SK-N-SH (cell line): ENCODE measurements at regions not wholly inside any gene's neighbourhood (a gene's known extent, or its start where the extent isn't known, plus 50 kb on each side); places are given as distances from the start of the nearest gene placed in this dataset.

Experiments
- CTCF ChIA-PET: fragments of 300-600, 350-600 bp; formaldehyde crosslinking; extraction: SDS; loops from one replicate; lab custom pipeline; 2021; lab: Yijun Ruan, JAX
- POLR2A ChIA-PET: fragments of 350-600 bp; sonication (Branson Sonifier 250); formaldehyde crosslinking; extraction: SDS; loops from one replicate; lab custom pipeline; 2020; ENCODE audit warnings: antibody characterized with exemption, inconsistent platforms; lab: Yijun Ruan, JAX
- DNase-seq: peaks from one replicate; pipeline ENCODE4 v3.0.0; 2012
- H2AFZ ChIP-seq: fragments of 200-600 bp; sonication (generic); 2 replicates; pipeline ENCODE4 v1.8.1; 2016; ENCODE audit warnings: antibody characterized with exemption, mild to moderate bottlenecking, low read depth
- H3F3A ChIP-seq: fragments of 200-600 bp; sonication (generic); replicated peaks from 2 replicates; pipeline ENCODE3; 2016; ENCODE audit warnings: antibody characterized with exemption, mild to moderate bottlenecking; ENCODE audit not compliant: insufficient read depth
- H3K27ac ChIP-seq, 2 experiments: fragments of 200-500 bp in 1 of 2; fragments of 200-600 bp in 1 of 2; sonication (Bioruptor generic) in 1 of 2; sonication (generic), shearing (Covaris generic) in 1 of 2; 2 replicates each; pipeline versions ENCODE4 v1.5.1 to v1.6.1; 2014 to 2016; ENCODE audit warnings: low read depth in 2 of 2, inconsistent platforms in 1 of 2, low read length in 1 of 2, mild to moderate bottlenecking in 1 of 2, mixed read lengths in 1 of 2
- H3K27me3 ChIP-seq: fragments of 200-600 bp; sonication (generic), shearing (Covaris generic); 2 replicates; pipeline ENCODE4 v1.6.1; 2016; ENCODE audit warnings: mixed run types; ENCODE audit not compliant: insufficient read depth
- H3K36me3 ChIP-seq, 2 experiments: fragments of 200-500 bp in 1 of 2; fragments of 200-600 bp in 1 of 2; sonication (Bioruptor generic) in 1 of 2; sonication (generic) in 1 of 2; replicated peaks in 1 of 2; 2 replicates each; pipeline versions ENCODE3 to v1.5.1; 2014 to 2016; ENCODE audit warnings: low read length in 1 of 2, mild to moderate bottlenecking in 1 of 2; ENCODE audit not compliant: insufficient read depth in 2 of 2, control insufficient read depth in 1 of 2
- H3K4me1 ChIP-seq, 2 experiments: fragments of 200-500 bp in 1 of 2; fragments of 200-600 bp in 1 of 2; sonication (Bioruptor generic) in 1 of 2; sonication (generic), shearing (Covaris generic) in 1 of 2; 2 replicates each; pipeline versions ENCODE4 v1.5.1 to v1.6.1; 2014 to 2016; ENCODE audit warnings: low read depth in 1 of 2, low read length in 1 of 2, mixed run types in 1 of 2; ENCODE audit not compliant: insufficient read depth in 2 of 2, control insufficient read depth in 1 of 2
- H3K4me2 ChIP-seq: fragments of 200-600 bp; sonication (generic), shearing (Covaris generic); 2 replicates; pipeline ENCODE4 v1.6.1; 2017; ENCODE audit warnings: mixed run types
- H3K4me3 ChIP-seq, 2 experiments: fragments of 200-500 bp in 1 of 2; fragments of 200-600 bp in 1 of 2; sonication (Bioruptor generic) in 1 of 2; sonication (generic), shearing (Covaris generic) in 1 of 2; 2 replicates each; pipeline versions ENCODE4 v1.5.1 to v1.8.1; 2014 to 2016; ENCODE audit warnings: low read depth in 2 of 2, inconsistent platforms in 1 of 2, low read length in 1 of 2, mild to moderate bottlenecking in 1 of 2, mixed read lengths in 1 of 2, moderate library complexity in 1 of 2
- H3K79me2 ChIP-seq: fragments of 200-600 bp; sonication (generic); 2 replicates; pipeline ENCODE4 v1.8.1; 2017; ENCODE audit warnings: mild to moderate bottlenecking; ENCODE audit not compliant: insufficient read depth
- H3K9ac ChIP-seq: fragments of 200-600 bp; sonication (generic); 2 replicates; pipeline ENCODE4 v1.6.1; 2017; ENCODE audit warnings: mixed run types
- H3K9me2 ChIP-seq: fragments of 200-600 bp; sonication (generic); 2 replicates; pipeline ENCODE4 v1.6.1; 2017; ENCODE audit warnings: mixed run types
- H3K9me3 ChIP-seq: fragments of 200-600 bp; sonication (generic); 2 replicates; pipeline ENCODE4 v1.6.1; 2017; ENCODE audit warnings: mixed run types, mild to moderate bottlenecking, moderate library complexity
- H4K20me1 ChIP-seq: fragments of 200-600 bp; sonication (generic); 2 replicates; pipeline ENCODE4 v1.6.1; 2017; ENCODE audit warnings: mild to moderate bottlenecking, mixed run types; ENCODE audit not compliant: insufficient read depth
- CHD2 ChIP-seq: fragments of 150-350 bp; IDR thresholded peaks from 2 replicates; pipeline ENCODE4 v1.6.1; 2018; ENCODE audit warnings: low read length; ENCODE audit not compliant: partially characterized antibody
- CTCF ChIP-seq: fragments of 200-600 bp; sonication (generic); IDR thresholded peaks from 2 replicates; pipeline ENCODE4 v1.6.1; 2017; ENCODE audit warnings: antibody characterized with exemption, mild to moderate bottlenecking, moderate library complexity
- EP300 ChIP-seq, 2 experiments: IDR thresholded peaks; 2 replicates each; pipeline versions ENCODE4 v1.4.0 to v1.6.1; 2012; ENCODE audit warnings: borderline replicate concordance in 1 of 2, low read depth in 1 of 2, low read length in 1 of 2
- GATA2 ChIP-seq: sonication (generic); formaldehyde crosslinking; IDR thresholded peaks from 2 replicates; pipeline ENCODE4 v1.5.0; 2020; ENCODE audit warnings: mild to moderate bottlenecking, missing genetic modification reagents
- JUND ChIP-seq: IDR thresholded peaks from 2 replicates; pipeline ENCODE4 v1.4.0; 2012
- MAX ChIP-seq: IDR thresholded peaks from 2 replicates; pipeline ENCODE4 v1.4.0; 2012; ENCODE audit warnings: low read depth
- MXI1 ChIP-seq: IDR thresholded peaks from 2 replicates; pipeline ENCODE4 v1.6.1; 2012; ENCODE audit warnings: mild to moderate bottlenecking, low read depth, low read length, improper control_type of control experiment
- PBX3 ChIP-seq: IDR thresholded peaks from 2 replicates; pipeline ENCODE4; 2012
- RFX5 ChIP-seq: IDR thresholded peaks from 2 replicates; pipeline ENCODE4 v1.6.1; 2012; ENCODE audit warnings: mild to moderate bottlenecking, improper control_type of control experiment, low read length
- SMC3 ChIP-seq: IDR thresholded peaks from 2 replicates; pipeline ENCODE4 v1.6.1; 2012; ENCODE audit warnings: low read depth, low read length, improper control_type of control experiment
- USF1 ChIP-seq: IDR thresholded peaks from 2 replicates; pipeline ENCODE4 v1.4.0; 2012; ENCODE audit warnings: low read depth, borderline replicate concordance
- USF2 ChIP-seq: fragments of 150-350 bp; IDR thresholded peaks from 2 replicates; pipeline ENCODE4 v1.6.1; 2017; ENCODE audit warnings: antibody characterized with exemption, low read length, low read depth, borderline replicate concordance
- WGBS: methylation state at CpG from one replicate; pipeline ENCODE4 v1.1.6; 2017; ENCODE audit warnings: low lambda C conversion rate; 5-methylcytosine and 5-hydroxymethylcytosine counted together

GRCh38 chrX:125151146-125151545, 168.5 kb upstream of the TEX13C start (continued):
- TF ChIP-seq USF1 (no peak), RFX5 (no peak), SMC3 (no peak), JUND (no peak), GATA2 (CRISPR knock-in tag) (no peak)

GRCh38 chrX:125152011-125152410, 167.7 kb upstream of the TEX13C start:
- no peak overlapping the region for H3K27ac ChIP-seq
- 5% methylated on average over 2 of the region's 2 CpGs for WGBS
- no peaks in the 10 kb centered on the region for H3K9me3 ChIP-seq
- no peak overlapping the region for H3K4me2 ChIP-seq
- CTCF ChIA-PET = no interaction called here
- no peak overlapping the region for H3K9ac ChIP-seq
- POLR2A ChIA-PET = no interaction called here
- H3K27me3 ChIP-seq = no peaks in the 10 kb centered on the region
- TF ChIP-seq USF1 (no peak), CTCF (no peak), CHD2 (no peak), USF2 (no peak), EP300 (IDR thresholded peaks at IDR 0.05; ENCODE audit: borderline replicate concordance in 1 of 2, low read depth in 1 of 2, low read length in 1 of 2) (no peak), MXI1 (no peak), MAX (no peak), PBX3 (no peak)
- DNase-seq = no peak
- H3K9me2 ChIP-seq = no peaks in the 10 kb centered on the region
- no peaks in the 10 kb centered on the region for H3K4me1 ChIP-seq
- H3K79me2 ChIP-seq = no peaks in the 10 kb centered on the region
- no peaks in the 10 kb centered on the region for H4K20me1 ChIP-seq
- no peaks in the 10 kb centered on the region for H3K36me3 ChIP-seq
- no peak overlapping the region for H3K4me3 ChIP-seq
- no peak overlapping the region for H2AFZ ChIP-seq
- H3F3A ChIP-seq = no peaks in the 10 kb centered on the region
